IMR-90 (cell line): ENCODE measurements at regions not wholly inside any gene's neighbourhood (a gene's known extent, or its start where the extent isn't known, plus 50 kb on each side); places are given as distances from the start of the nearest gene placed in this dataset.

Experiments used
- ATAC-seq: fragments of 200-7000 bp; cut with Tn5 transposase; 2 replicates; pipeline ENCODE4 v1.9.1; 2020; ENCODE audit warnings: low read depth, mild to moderate bottlenecking, moderate library complexity
- BruUV-seq: library from RNA; stranded (reverse); fragments of 400-500 nt; replicated peaks from 2 replicates; lab custom pipeline; 2021; lab: Mats Ljungman, UMichigan
- CTCF ChIA-PET: fragments of 300-600 bp; formaldehyde crosslinking; extraction: SDS; loops from one replicate; lab custom pipeline; 2021; ENCODE audit warnings: antibody characterized with exemption; lab: Yijun Ruan, JAX
- POLR2A ChIA-PET: fragments of 300-600 bp; sonication (Branson Sonifier 250); formaldehyde crosslinking; loops from one replicate; lab custom pipeline; 2022; ENCODE audit warnings: antibody characterized with exemption; ENCODE audit not compliant: unreplicated experiment; lab: Charles Lee
- DNase-seq: peaks from one replicate; pipeline ENCODE4 v3.0.0; 2013
- H2AFZ ChIP-seq: replicated peaks from 2 replicates; pipeline ENCODE3; 2013; ENCODE audit warnings: low read length, mild to moderate bottlenecking; ENCODE audit not compliant: poor library complexity
- H2AK5ac ChIP-seq: 2 replicates; pipeline ENCODE4 v1.6.1; 2013; ENCODE audit warnings: low read depth, low read length, inconsistent platforms
- H2AK9ac ChIP-seq: replicated peaks from 2 replicates; pipeline ENCODE3; 2013; ENCODE audit warnings: mild to moderate bottlenecking, low read depth, low read length, moderate library complexity; ENCODE audit not compliant: poor library complexity
- H2BK120ac ChIP-seq: 2 replicates; pipeline ENCODE4 v1.6.1; 2013; ENCODE audit warnings: low read depth, low read length, inconsistent platforms
- H2BK15ac ChIP-seq: 3 replicates; pipeline ENCODE4 v1.6.1; 2013; ENCODE audit warnings: low read depth, low read length, inconsistent platforms
- H2BK20ac ChIP-seq: 2 replicates; pipeline ENCODE4 v1.6.1; 2013; ENCODE audit warnings: low read depth, mild to moderate bottlenecking, inconsistent platforms, low read length, moderate library complexity
- H2BK5ac ChIP-seq: 2 replicates; pipeline ENCODE4 v1.6.1; 2013; ENCODE audit warnings: mild to moderate bottlenecking, low read depth, low read length, inconsistent platforms; ENCODE audit not compliant: poor library complexity, severe bottlenecking
- H3K14ac ChIP-seq: replicated peaks from 2 replicates; pipeline ENCODE4 v1.6.1; 2013; ENCODE audit warnings: low read depth, low read length, inconsistent platforms
- H3K18ac ChIP-seq: 2 replicates; pipeline ENCODE4 v1.6.1; 2013; ENCODE audit warnings: low read depth, low read length, control low read depth
- H3K23ac ChIP-seq: 2 replicates; pipeline ENCODE4 v1.6.1; 2013; ENCODE audit warnings: low read depth, low read length, inconsistent platforms
- H3K27ac ChIP-seq: 2 replicates; pipeline ENCODE4 v1.5.1; 2013; ENCODE audit warnings: mild to moderate bottlenecking, control low read depth, low read length; ENCODE audit not compliant: insufficient read depth
- H3K27me3 ChIP-seq: 2 replicates; pipeline ENCODE4 v1.6.1; 2013; ENCODE audit warnings: low read length; ENCODE audit not compliant: control insufficient read depth, insufficient read depth
- H3K36me3 ChIP-seq: 2 replicates; pipeline ENCODE4 v1.6.1; 2013; ENCODE audit warnings: low read length, mixed read lengths; ENCODE audit not compliant: control insufficient read depth, insufficient read depth
- H3K4ac ChIP-seq: 2 replicates; pipeline ENCODE4 v1.6.1; 2013; ENCODE audit warnings: low read depth, low read length, inconsistent platforms
- H3K4me1 ChIP-seq: 2 replicates; pipeline ENCODE4 v1.6.1; 2013; ENCODE audit warnings: low read length, mixed read lengths; ENCODE audit not compliant: control insufficient read depth, insufficient read depth
- H3K4me2 ChIP-seq: 2 replicates; pipeline ENCODE4 v1.6.1; 2013; ENCODE audit warnings: low read depth, mild to moderate bottlenecking, control low read depth, low read length, moderate library complexity
- H3K4me3 ChIP-seq: 2 replicates; pipeline ENCODE4 v1.5.1; 2013; ENCODE audit warnings: low read depth, mild to moderate bottlenecking, control low read depth, low read length, moderate library complexity; ENCODE audit not compliant: insufficient read depth
- H3K56ac ChIP-seq: 2 replicates; pipeline ENCODE4 v1.6.1; 2013; ENCODE audit warnings: low read length, inconsistent platforms; ENCODE audit not compliant: insufficient read depth; ENCODE audit errors: extremely low read depth
- H3K79me1 ChIP-seq, 2 experiments: 2 replicates each; pipeline ENCODE4 v1.6.1; 2013; ENCODE audit warnings: low read length in 2 of 2, inconsistent platforms in 1 of 2, low read depth in 1 of 2
- H3K9ac ChIP-seq: 2 replicates; pipeline ENCODE4 v1.6.1; 2013; ENCODE audit warnings: low read depth, low read length, control low read depth
- H3K9me1 ChIP-seq: 2 replicates; pipeline ENCODE4 v1.6.1; 2013; ENCODE audit warnings: low read length, inconsistent platforms; ENCODE audit not compliant: insufficient read depth
- H3K9me3 ChIP-seq: 2 replicates; pipeline ENCODE4 v1.6.1; 2013; ENCODE audit warnings: low read length; ENCODE audit not compliant: control insufficient read depth, insufficient read depth
- H4K20me1 ChIP-seq: 2 replicates; pipeline ENCODE4 v1.6.1; 2013; ENCODE audit warnings: low read length, inconsistent platforms; ENCODE audit not compliant: insufficient read depth
- H4K5ac ChIP-seq: 2 replicates; pipeline ENCODE4 v1.6.1; 2013; ENCODE audit warnings: mild to moderate bottlenecking, low read depth, low read length, control low read depth
- H4K8ac ChIP-seq, 2 experiments: 2 replicates each; pipeline ENCODE4 v1.6.1; 2013; ENCODE audit warnings: low read depth in 2 of 2, low read length in 2 of 2, control low read depth in 1 of 2, inconsistent platforms in 1 of 2
- H4K91ac ChIP-seq: 2 replicates; pipeline ENCODE4 v1.6.1; 2013; ENCODE audit warnings: low read depth, low read length, inconsistent platforms; ENCODE audit not compliant: insufficient read depth
- BHLHE40 ChIP-seq: fragments of 150-350 bp; IDR thresholded peaks from 2 replicates; pipeline ENCODE4 v1.6.1; 2016; ENCODE audit warnings: mild to moderate bottlenecking, low read depth, low read length
- CEBPB ChIP-seq: IDR thresholded peaks from 2 replicates; pipeline ENCODE4 v1.6.1; 2012; ENCODE audit warnings: low read depth, low read length, improper control_type of control experiment
- MAFK ChIP-seq: IDR thresholded peaks from 2 replicates; pipeline ENCODE4 v1.6.1; 2012; ENCODE audit warnings: low read depth, low read length, improper control_type of control experiment
- MXI1 ChIP-seq: IDR thresholded peaks from 2 replicates; pipeline ENCODE4 v1.6.1; 2012; ENCODE audit warnings: low read depth, mild to moderate bottlenecking, low read length, moderate library complexity, borderline replicate concordance
- POLR2A ChIP-seq: IDR thresholded peaks from 2 replicates; pipeline ENCODE4 v1.6.1; 2012; ENCODE audit warnings: mild to moderate bottlenecking, low read depth, low read length
- RAD21 ChIP-seq: IDR thresholded peaks from 2 replicates; pipeline ENCODE4 v1.6.1; 2012; ENCODE audit warnings: low read length, improper control_type of control experiment
- WGBS, 2 experiments: methylation state at CpG; one replicate each; pipeline versions ENCODE4 v1.1.5 to v1.1.7; 2013; ENCODE audit warnings: missing lambda C conversion rate in 2 of 2; ENCODE audit not compliant: insufficient read length in 1 of 2; ENCODE audit errors: extremely low coverage in 2 of 2; 5-methylcytosine and 5-hydroxymethylcytosine counted together
- dilution Hi-C: fragments of 300-500 bp; cut with HindIII; formaldehyde crosslinking; loops from one replicate; pipeline ENCODE4 v1.14.3; 2018; ENCODE audit warnings: low sequenced_read_pairs; ENCODE audit not compliant: unreplicated experiment
- in situ Hi-C: fragments of 300-500 bp; cut with MboI; formaldehyde crosslinking; loops from 3 replicates; pipeline ENCODE4 v1.14.3; 2019; ENCODE audit warnings: low sequenced_read_pairs, inconsistent platforms, mixed read lengths
- intact Hi-C: fragments of 100-400 bp; cut with micrococcal nuclease; formaldehyde crosslinking; loops from 2 replicates; pipeline ENCODE4 v1.10.0; 2022
- TF ChIP-seq, protein P1 (sequence below): fragments of 150-350 bp; IDR thresholded peaks from 2 replicates; pipeline ENCODE4 v1.6.1; 2016; ENCODE audit warnings: low read depth, mild to moderate bottlenecking, low read length, moderate library complexity, borderline replicate concordance

DNA sequence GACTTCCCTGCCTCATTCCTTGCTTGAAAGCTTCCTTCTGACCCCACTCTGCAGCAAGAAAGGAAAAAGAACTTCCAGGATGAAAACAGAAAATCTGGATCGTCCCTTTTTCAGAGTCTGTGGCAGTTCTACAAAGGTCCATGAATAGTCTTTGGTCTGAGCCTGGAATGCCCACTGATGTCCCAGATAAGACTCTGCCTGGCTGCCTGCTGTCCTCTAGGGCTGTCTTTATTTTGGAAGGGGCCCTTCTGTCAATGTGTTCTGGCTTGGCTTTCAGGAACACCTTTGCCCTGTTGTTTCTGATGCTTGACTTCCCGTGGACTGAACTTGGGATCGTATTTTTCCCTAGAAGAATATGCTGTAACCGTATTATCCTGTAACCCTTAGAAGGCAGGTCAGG is 114.7 kb upstream of the LNX1 start:
- H3K27me3 ChIP-seq, result no peaks in the 10 kb centered on the region
- intact Hi-C loops (loop anchor here (1.0 to 10.0 kb wide), 7 partner anchors 76 to 689 kb away; partner anchors contain the start of genes CHIC2 and FIP1L1), dilution Hi-C loops (no loop called here), in situ Hi-C loops (loop anchor here (5.0 to 25.0 kb wide), 3 partner anchors 201 to 521 kb away; partner anchors contain the start of gene PDGFRA)
- H3K4me2 ChIP-seq, result no peak overlapping the region
- H2BK120ac ChIP-seq, result peak overlapping the region; percentile 86
- H2BK15ac ChIP-seq, result peak overlapping the region; percentile 77
- H2BK5ac ChIP-seq, result peak overlapping the region; percentile 14
- H2AFZ ChIP-seq, result peak overlapping the region; percentile 27
- peak overlapping the region; percentile 81 for H2AK5ac ChIP-seq
- H3K79me1 ChIP-seq, result no peaks in the 10 kb centered on the region
- no peaks in the 10 kb centered on the region for H3K36me3 ChIP-seq
- no peak for TF ChIP-seq MAFK
- no peak for TF ChIP-seq CEBPB
- TF ChIP-seq BHLHE40, result no peak
- TF ChIP-seq POLR2A, result no peak
- no peak for TF ChIP-seq MXI1
- TF ChIP-seq RAD21, result no peak
- TF ChIP-seq, protein P1, sequence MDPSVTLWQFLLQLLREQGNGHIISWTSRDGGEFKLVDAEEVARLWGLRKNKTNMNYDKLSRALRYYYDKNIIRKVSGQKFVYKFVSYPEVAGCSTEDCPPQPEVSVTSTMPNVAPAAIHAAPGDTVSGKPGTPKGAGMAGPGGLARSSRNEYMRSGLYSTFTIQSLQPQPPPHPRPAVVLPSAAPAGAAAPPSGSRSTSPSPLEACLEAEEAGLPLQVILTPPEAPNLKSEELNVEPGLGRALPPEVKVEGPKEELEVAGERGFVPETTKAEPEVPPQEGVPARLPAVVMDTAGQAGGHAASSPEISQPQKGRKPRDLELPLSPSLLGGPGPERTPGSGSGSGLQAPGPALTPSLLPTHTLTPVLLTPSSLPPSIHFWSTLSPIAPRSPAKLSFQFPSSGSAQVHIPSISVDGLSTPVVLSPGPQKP, result no peak
- POLR2A ChIA-PET, result no interaction called here
- ATAC-seq, result no peak
- H3K27ac ChIP-seq, result peak overlapping the region; percentile 9; the same call in 1 of the 2 replicates
- H3K18ac ChIP-seq, result peak overlapping the region; percentile 84
- peak overlapping the region; percentile 83 for H4K91ac ChIP-seq
- BruUV-seq, result no TSS peak
- no peak overlapping the region for H3K4me3 ChIP-seq
- peak overlapping the region; percentile 46 to 75 for H4K8ac ChIP-seq
- peak overlapping the region; percentile 42 for H3K23ac ChIP-seq
- CTCF ChIA-PET, result interaction anchor here (0.7 to 2.6 kb wide), 15 partner anchors 18 to 528 kb away, joined by 3 to 11 read pairs (median 4); no protein-coding TSS in a partner anchor
- H3K9me3 ChIP-seq, result no peaks in the 10 kb centered on the region
- peak overlapping the region; percentile 77 for H3K14ac ChIP-seq
- H2AK9ac ChIP-seq, result no peak overlapping the region
- H4K20me1 ChIP-seq, result no peaks in the 10 kb centered on the region
- peak overlapping the region; percentile 92 for H3K4ac ChIP-seq
- H3K4me1 ChIP-seq, result peaks cover 22% of the 10 kb centered on the region
- peak overlapping the region; percentile 84 for H4K5ac ChIP-seq
- peaks cover 2% of the 10 kb centered on the region; the same call in 1 of the 2 replicates for H3K9me1 ChIP-seq
- WGBS, 2 experiments, result 42% methylated on average over 2 of the region's 4 CpGs; no CpG with 5 or more reads in 1 of the 2 experiments
- DNase-seq, result no peak
- peak overlapping the region; percentile 90 for H2BK20ac ChIP-seq
- peak overlapping the region; percentile 10; the same call in 1 of the 2 replicates for H3K9ac ChIP-seq
- peak overlapping the region; percentile 5; the same call in 1 of the 2 replicates for H3K56ac ChIP-seq
